H9 (cell line): ENCODE measurements at regions not wholly inside any gene's neighbourhood (a gene's known extent, or its start where the extent isn't known, plus 50 kb on each side); places are given as distances from the start of the nearest gene placed in this dataset.

Experiments
- DNase-seq: peaks from one replicate; pipeline ENCODE4 v3.0.0-alpha.2; 2017
- H2AFZ ChIP-seq: one replicate; pipeline ENCODE4 v1.6.1; 2013; ENCODE audit warnings: mild to moderate bottlenecking, low read length, control low read depth, moderate library complexity
- H2AK5ac ChIP-seq: 2 replicates; pipeline ENCODE4 v1.6.1; 2013; ENCODE audit warnings: low read length, control low read depth, mixed read lengths; ENCODE audit not compliant: insufficient read length
- H2BK120ac ChIP-seq: one replicate; pipeline ENCODE4 v1.6.1; 2013; ENCODE audit warnings: low read depth, mild to moderate bottlenecking, low read length, control low read depth, inconsistent platforms; ENCODE audit not compliant: poor library complexity, severe bottlenecking
- H2BK12ac ChIP-seq: 2 replicates; pipeline ENCODE4 v1.6.1; 2013; ENCODE audit warnings: low read length, control low read depth, mixed read lengths, low read depth; ENCODE audit not compliant: insufficient read length
- H2BK15ac ChIP-seq: 2 replicates; pipeline ENCODE4 v1.6.1; 2013; ENCODE audit warnings: low read depth, low read length, control low read depth
- H2BK20ac ChIP-seq: one replicate; pipeline ENCODE4 v1.6.1; 2013; ENCODE audit warnings: low read depth, mild to moderate bottlenecking, low read length, control low read depth, inconsistent platforms; ENCODE audit not compliant: poor library complexity, severe bottlenecking
- H2BK5ac ChIP-seq: 2 replicates; pipeline ENCODE4 v1.6.1; 2013; ENCODE audit warnings: low read length, control low read depth, mixed read lengths; ENCODE audit not compliant: insufficient read length
- H3K14ac ChIP-seq: 2 replicates; pipeline ENCODE4 v1.6.1; 2013; ENCODE audit warnings: low read length, control low read depth; ENCODE audit not compliant: insufficient read depth
- H3K18ac ChIP-seq: 2 replicates; pipeline ENCODE4 v1.6.1; 2013; ENCODE audit warnings: low read depth, mild to moderate bottlenecking, mixed read lengths, low read length, control low read depth; ENCODE audit not compliant: insufficient read length
- H3K23ac ChIP-seq: 2 replicates; pipeline ENCODE4 v1.6.1; 2013; ENCODE audit warnings: low read length, control low read depth, mixed read lengths, low read depth; ENCODE audit not compliant: insufficient read length
- H3K23me2 ChIP-seq: 2 replicates; pipeline ENCODE4 v1.6.1; 2013; ENCODE audit warnings: low read depth, mild to moderate bottlenecking, mixed read lengths, low read length, control low read depth; ENCODE audit not compliant: insufficient read length, poor library complexity, severe bottlenecking
- H3K27ac ChIP-seq: 2 replicates; pipeline ENCODE4 v1.5.1; 2013; ENCODE audit warnings: low read length, control low read depth, mixed read lengths, low read depth; ENCODE audit not compliant: insufficient read length
- H3K27me3 ChIP-seq: 2 replicates; pipeline ENCODE4 v1.6.1; 2013; ENCODE audit warnings: low read length, control low read depth, inconsistent platforms; ENCODE audit not compliant: insufficient read depth
- H3K4ac ChIP-seq: 2 replicates; pipeline ENCODE4 v1.6.1; 2013; ENCODE audit warnings: low read depth, mild to moderate bottlenecking, control low read depth, inconsistent platforms, low read length, moderate library complexity
- H3K4me1 ChIP-seq: 2 replicates; pipeline ENCODE4 v1.6.1; 2013; ENCODE audit warnings: low read length, control low read depth, inconsistent platforms; ENCODE audit not compliant: insufficient read depth
- H3K4me2 ChIP-seq: 2 replicates; pipeline ENCODE4 v1.6.1; 2013; ENCODE audit warnings: low read length, control low read depth, mixed read lengths; ENCODE audit not compliant: insufficient read length, insufficient read depth
- H3K56ac ChIP-seq: 2 replicates; pipeline ENCODE4 v1.6.1; 2013; ENCODE audit warnings: low read depth, mild to moderate bottlenecking, mixed read lengths, low read length, control low read depth; ENCODE audit not compliant: insufficient read length
- H3K79me1 ChIP-seq: 2 replicates; pipeline ENCODE4 v1.6.1; 2013; ENCODE audit warnings: low read depth, mild to moderate bottlenecking, moderate library complexity, low read length, control low read depth, inconsistent platforms; ENCODE audit not compliant: insufficient read depth, poor library complexity, severe bottlenecking
- H3K79me2 ChIP-seq: 2 replicates; pipeline ENCODE4 v1.6.1; 2013; ENCODE audit warnings: low read length, control low read depth, inconsistent platforms; ENCODE audit not compliant: insufficient read depth
- H3K9ac ChIP-seq: 2 replicates; pipeline ENCODE4 v1.6.1; 2013; ENCODE audit warnings: low read length, control low read depth, mixed read lengths; ENCODE audit not compliant: insufficient read length; ENCODE audit errors: extremely low read depth
- H3K9me3 ChIP-seq: one replicate; pipeline ENCODE4 v1.6.1; 2013; ENCODE audit warnings: low read depth, low read length, inconsistent platforms; ENCODE audit not compliant: control insufficient read depth
- H3T11ph ChIP-seq: one replicate; pipeline ENCODE4 v1.6.1; 2013; ENCODE audit warnings: mild to moderate bottlenecking, low read length, control low read depth, inconsistent platforms
- H4K20me1 ChIP-seq: one replicate; pipeline ENCODE4 v1.6.1; 2013; ENCODE audit not compliant: control insufficient read depth, insufficient read length, insufficient read depth
- H4K5ac ChIP-seq: 2 replicates; pipeline ENCODE4 v1.6.1; 2013; ENCODE audit warnings: low read depth, mild to moderate bottlenecking, mixed read lengths, low read length, control low read depth; ENCODE audit not compliant: insufficient read length
- H4K8ac ChIP-seq: replicated peaks from 2 replicates; pipeline ENCODE4 v1.6.1; 2013; ENCODE audit warnings: low read length, control low read depth, mixed read lengths, low read depth; ENCODE audit not compliant: insufficient read length
- H4K91ac ChIP-seq: 2 replicates; pipeline ENCODE4 v1.6.1; 2013; ENCODE audit warnings: low read depth, mild to moderate bottlenecking, moderate library complexity, mixed read lengths, low read length, control low read depth; ENCODE audit not compliant: insufficient read length
- H3K27ac Mint-ChIP-seq, 3 experiments: 2 replicates in 2 of 3; 3 replicates in 1 of 3; pipeline ENCODE4 v1.8.0; 2020 to 2021; ENCODE audit warnings: mixed read lengths in 3 of 3, mild to moderate bottlenecking in 1 of 3, moderate library complexity in 1 of 3
- H3K27me3 Mint-ChIP-seq: 2 replicates; pipeline ENCODE4 v1.8.0; 2021; ENCODE audit warnings: low read depth, mild to moderate bottlenecking, moderate library complexity, mixed read lengths
- H3K36me3 Mint-ChIP-seq, 3 experiments: 2 replicates in 2 of 3; 3 replicates in 1 of 3; pipeline ENCODE4 v1.8.0; 2020 to 2021; ENCODE audit warnings: low read depth in 3 of 3, mixed read lengths in 3 of 3; ENCODE audit not compliant: insufficient read depth in 1 of 3
- H3K4me1 Mint-ChIP-seq, 2 experiments: 2 replicates each; pipeline ENCODE4 v1.8.0; 2020; ENCODE audit warnings: mixed read lengths in 2 of 2
- H3K4me3 Mint-ChIP-seq, 2 experiments: 2 replicates in 1 of 2; 3 replicates in 1 of 2; pipeline ENCODE4 v1.8.0; 2020 to 2021; ENCODE audit warnings: mild to moderate bottlenecking in 2 of 2, mixed read lengths in 2 of 2, moderate library complexity in 1 of 2
- H3K9me3 Mint-ChIP-seq, 2 experiments: 2 replicates in 1 of 2; 3 replicates in 1 of 2; pipeline ENCODE4 v1.8.0; 2020; ENCODE audit warnings: mild to moderate bottlenecking in 2 of 2, mixed read lengths in 2 of 2, moderate library complexity in 1 of 2
- WGBS: extraction: QIAGEN DNeasy Blood & Tissue Kit; methylation state at CpG from one replicate; pipeline ENCODE4 v1.1.7; 2013; ENCODE audit warnings: missing lambda C conversion rate, low lambda C conversion rate, mixed read lengths; ENCODE audit not compliant: insufficient read length; ENCODE audit errors: extremely low coverage; 5-methylcytosine and 5-hydroxymethylcytosine counted together
- TF ChIP-seq, protein P1 (sequence below): fragments of 200-600 bp; sonication (generic); conservative IDR thresholded peaks from 3 replicates; pipeline ENCODE4 v1.8.0; 2021; ENCODE audit warnings: antibody characterized with exemption, mild to moderate bottlenecking

GRCh38 chr12:131390412-131391334 is 320.2 kb upstream of the SFSWAP start:
- Mint-ChIP-seq H3K27ac (peak overlapping the region in 1 of 3 experiments; percentile 52; a peak in 2 of 7 replicates), H3K36me3 (no peaks in the 10 kb centered on the region), H3K4me3 (no peak overlapping the region), H3K27me3 (no peaks in the 10 kb centered on the region; the same call in none of the 2 replicates), H3K4me1 (peaks cover 16 to 35% of the 10 kb centered on the region in 2 experiments), H3K9me3 (peaks cover 0 to 6% of the 10 kb centered on the region in 2 experiments; a peak in 3 of 5 replicates)
- Histone ChIP-seq H3K4me2 (no peak overlapping the region), H2AFZ (no peak overlapping the region), H2BK15ac (no peak overlapping the region), H3K4me1 (no peaks in the 10 kb centered on the region; the same call in 1 of the 2 replicates), H2BK12ac (no peak overlapping the region), H4K5ac (no peak overlapping the region), H4K20me1 (no peaks in the 10 kb centered on the region), H2BK5ac (no peak overlapping the region), H4K91ac (no peak overlapping the region), H2AK5ac (no peak overlapping the region), H2BK120ac (no peak overlapping the region), H3K23ac (no peak overlapping the region), H3K4ac (no peak overlapping the region), H3T11ph (no peak overlapping the region), H3K14ac (no peak overlapping the region), H3K79me2 (no peaks in the 10 kb centered on the region), H3K56ac (no peak overlapping the region), H2BK20ac (no peak overlapping the region), H3K18ac (no peak overlapping the region), H3K79me1 (no peaks in the 10 kb centered on the region), H3K9me3 (no peaks in the 10 kb centered on the region), H3K27ac (no peak overlapping the region), H3K23me2 (no peaks in the 10 kb centered on the region), H3K9ac (no peak overlapping the region), H3K27me3 (no peaks in the 10 kb centered on the region), H4K8ac (no peak overlapping the region)
- peak; percentile 70 for DNase-seq
- TF ChIP-seq, protein P1, sequence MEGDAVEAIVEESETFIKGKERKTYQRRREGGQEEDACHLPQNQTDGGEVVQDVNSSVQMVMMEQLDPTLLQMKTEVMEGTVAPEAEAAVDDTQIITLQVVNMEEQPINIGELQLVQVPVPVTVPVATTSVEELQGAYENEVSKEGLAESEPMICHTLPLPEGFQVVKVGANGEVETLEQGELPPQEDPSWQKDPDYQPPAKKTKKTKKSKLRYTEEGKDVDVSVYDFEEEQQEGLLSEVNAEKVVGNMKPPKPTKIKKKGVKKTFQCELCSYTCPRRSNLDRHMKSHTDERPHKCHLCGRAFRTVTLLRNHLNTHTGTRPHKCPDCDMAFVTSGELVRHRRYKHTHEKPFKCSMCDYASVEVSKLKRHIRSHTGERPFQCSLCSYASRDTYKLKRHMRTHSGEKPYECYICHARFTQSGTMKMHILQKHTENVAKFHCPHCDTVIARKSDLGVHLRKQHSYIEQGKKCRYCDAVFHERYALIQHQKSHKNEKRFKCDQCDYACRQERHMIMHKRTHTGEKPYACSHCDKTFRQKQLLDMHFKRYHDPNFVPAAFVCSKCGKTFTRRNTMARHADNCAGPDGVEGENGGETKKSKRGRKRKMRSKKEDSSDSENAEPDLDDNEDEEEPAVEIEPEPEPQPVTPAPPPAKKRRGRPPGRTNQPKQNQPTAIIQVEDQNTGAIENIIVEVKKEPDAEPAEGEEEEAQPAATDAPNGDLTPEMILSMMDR, result peak; percentile 46; the same call in 2 of the 3 replicates
- WGBS, result no CpG with 5 or more reads among the region's 19 CpGs
